Neural progenitor cell (in vitro differentiated cells): ENCODE measurements at regions not wholly inside any gene's neighbourhood (a gene's known extent, or its start where the extent isn't known, plus 50 kb on each side); places are given as distances from the start of the nearest gene placed in this dataset.

Experiments
- EZH2 ChIP-seq: fragments of 200-600 bp; sonication (generic); IDR thresholded peaks from 2 replicates; pipeline ENCODE4 v1.6.1; 2017; ENCODE audit warnings: antibody characterized with exemption, mild to moderate bottlenecking, moderate library complexity
- TF ChIP-seq, protein P1 (sequence below): fragments of 200-600 bp; sonication (generic); IDR thresholded peaks from 2 replicates; pipeline ENCODE4 v1.5.1; 2017; ENCODE audit warnings: antibody characterized with exemption, mild to moderate bottlenecking

DNA sequence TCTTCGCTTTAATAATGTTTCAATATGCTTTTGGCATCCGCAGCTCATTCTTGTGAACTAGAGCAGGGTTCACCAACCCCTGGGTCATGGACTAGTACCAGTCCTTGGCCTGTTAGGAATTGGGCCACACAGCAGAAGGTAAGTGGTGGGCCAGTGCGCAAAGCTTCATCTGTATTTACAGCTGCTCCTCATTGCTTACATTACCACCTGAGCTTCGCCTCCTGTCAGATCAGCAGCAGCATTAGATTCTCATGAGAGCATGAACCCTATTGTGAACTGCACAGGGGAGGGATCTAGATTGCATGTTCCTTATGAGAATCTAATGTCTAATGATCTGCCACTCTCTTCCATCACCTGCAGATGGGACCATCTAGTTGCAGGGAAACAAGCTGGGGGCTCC lies 75.5 kb upstream of the GGTLC1 start:
- TF ChIP-seq, protein P1, sequence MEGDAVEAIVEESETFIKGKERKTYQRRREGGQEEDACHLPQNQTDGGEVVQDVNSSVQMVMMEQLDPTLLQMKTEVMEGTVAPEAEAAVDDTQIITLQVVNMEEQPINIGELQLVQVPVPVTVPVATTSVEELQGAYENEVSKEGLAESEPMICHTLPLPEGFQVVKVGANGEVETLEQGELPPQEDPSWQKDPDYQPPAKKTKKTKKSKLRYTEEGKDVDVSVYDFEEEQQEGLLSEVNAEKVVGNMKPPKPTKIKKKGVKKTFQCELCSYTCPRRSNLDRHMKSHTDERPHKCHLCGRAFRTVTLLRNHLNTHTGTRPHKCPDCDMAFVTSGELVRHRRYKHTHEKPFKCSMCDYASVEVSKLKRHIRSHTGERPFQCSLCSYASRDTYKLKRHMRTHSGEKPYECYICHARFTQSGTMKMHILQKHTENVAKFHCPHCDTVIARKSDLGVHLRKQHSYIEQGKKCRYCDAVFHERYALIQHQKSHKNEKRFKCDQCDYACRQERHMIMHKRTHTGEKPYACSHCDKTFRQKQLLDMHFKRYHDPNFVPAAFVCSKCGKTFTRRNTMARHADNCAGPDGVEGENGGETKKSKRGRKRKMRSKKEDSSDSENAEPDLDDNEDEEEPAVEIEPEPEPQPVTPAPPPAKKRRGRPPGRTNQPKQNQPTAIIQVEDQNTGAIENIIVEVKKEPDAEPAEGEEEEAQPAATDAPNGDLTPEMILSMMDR = no peak
- TF ChIP-seq EZH2 = no peak
